GM13977 (cell line): ENCODE measurements at regions not wholly inside any gene's neighbourhood (a gene's known extent, or its start where the extent isn't known, plus 50 kb on each side); places are given as distances from the start of the nearest gene placed in this dataset.

Source experiments
- DNase-seq: peaks from one replicate; pipeline ENCODE4 v3.0.0; 2012; ENCODE audit warnings: low spot score
- in situ Hi-C: fragments of 300-500 bp; cut with MboI; formaldehyde crosslinking; loops from one replicate; pipeline ENCODE4 v1.12.0; 2022; ENCODE audit warnings: low sequenced_read_pairs, low pct_unique_long_range_greater_than_20kb, mixed read lengths, inconsistent platforms; ENCODE audit not compliant: unreplicated experiment
- TF ChIP-seq, protein P1 (sequence below): IDR thresholded peaks from 2 replicates; pipeline ENCODE4 v1.5.1; 2012; ENCODE audit warnings: mild to moderate bottlenecking, control low read depth; ENCODE audit not compliant: insufficient read depth; ENCODE audit errors: extremely low read depth, missing control alignments

DNA sequence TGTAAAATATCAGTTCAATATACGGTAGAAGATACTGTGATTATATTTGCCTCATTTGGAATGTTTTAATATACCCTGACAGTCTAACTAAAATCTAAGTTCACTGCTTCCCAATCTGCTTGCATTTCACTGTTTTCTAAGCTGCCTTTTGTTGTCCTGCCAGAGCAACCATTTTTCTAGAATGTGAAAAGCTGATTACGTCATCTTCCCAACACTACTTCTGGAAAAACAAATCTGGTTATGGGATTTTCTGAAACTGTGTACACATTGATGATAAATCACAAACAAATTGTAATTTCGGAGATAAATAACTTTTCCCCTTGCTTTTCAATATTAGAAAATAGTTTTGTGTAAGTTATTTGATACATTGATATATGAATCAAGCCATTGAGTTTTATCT, 1529.0 kb downstream of the CDH11 start:
- in situ Hi-C loops, result no loop called here

DNA sequence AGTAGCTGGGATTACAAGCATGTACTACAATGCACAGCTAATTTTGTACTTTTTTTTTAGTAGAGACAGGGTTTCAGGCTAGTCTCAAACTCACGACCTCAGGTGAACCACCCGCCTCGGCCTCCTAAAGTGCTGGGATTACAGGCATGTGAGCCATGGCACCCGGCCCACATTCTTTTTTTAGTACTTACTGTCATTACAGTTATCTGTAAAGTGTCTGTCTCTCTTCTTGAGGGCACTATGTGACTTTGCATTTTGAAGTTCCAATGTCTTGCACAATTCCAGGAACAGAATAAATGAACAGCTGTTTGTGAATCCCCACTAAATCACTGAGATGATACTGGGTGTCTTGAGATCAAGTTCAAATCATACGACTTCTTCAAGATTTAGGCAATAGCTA, 1540.3 kb downstream of the CDH11 start:
- in situ Hi-C loops, result no loop called here
- no peak for DNase-seq
- TF ChIP-seq, protein P1, sequence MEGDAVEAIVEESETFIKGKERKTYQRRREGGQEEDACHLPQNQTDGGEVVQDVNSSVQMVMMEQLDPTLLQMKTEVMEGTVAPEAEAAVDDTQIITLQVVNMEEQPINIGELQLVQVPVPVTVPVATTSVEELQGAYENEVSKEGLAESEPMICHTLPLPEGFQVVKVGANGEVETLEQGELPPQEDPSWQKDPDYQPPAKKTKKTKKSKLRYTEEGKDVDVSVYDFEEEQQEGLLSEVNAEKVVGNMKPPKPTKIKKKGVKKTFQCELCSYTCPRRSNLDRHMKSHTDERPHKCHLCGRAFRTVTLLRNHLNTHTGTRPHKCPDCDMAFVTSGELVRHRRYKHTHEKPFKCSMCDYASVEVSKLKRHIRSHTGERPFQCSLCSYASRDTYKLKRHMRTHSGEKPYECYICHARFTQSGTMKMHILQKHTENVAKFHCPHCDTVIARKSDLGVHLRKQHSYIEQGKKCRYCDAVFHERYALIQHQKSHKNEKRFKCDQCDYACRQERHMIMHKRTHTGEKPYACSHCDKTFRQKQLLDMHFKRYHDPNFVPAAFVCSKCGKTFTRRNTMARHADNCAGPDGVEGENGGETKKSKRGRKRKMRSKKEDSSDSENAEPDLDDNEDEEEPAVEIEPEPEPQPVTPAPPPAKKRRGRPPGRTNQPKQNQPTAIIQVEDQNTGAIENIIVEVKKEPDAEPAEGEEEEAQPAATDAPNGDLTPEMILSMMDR, result no peak

More for the DNA sequence above, 1529.0 kb downstream of the CDH11 start:
- no peak for DNase-seq
- TF ChIP-seq, protein P1, result no peak

DNA sequence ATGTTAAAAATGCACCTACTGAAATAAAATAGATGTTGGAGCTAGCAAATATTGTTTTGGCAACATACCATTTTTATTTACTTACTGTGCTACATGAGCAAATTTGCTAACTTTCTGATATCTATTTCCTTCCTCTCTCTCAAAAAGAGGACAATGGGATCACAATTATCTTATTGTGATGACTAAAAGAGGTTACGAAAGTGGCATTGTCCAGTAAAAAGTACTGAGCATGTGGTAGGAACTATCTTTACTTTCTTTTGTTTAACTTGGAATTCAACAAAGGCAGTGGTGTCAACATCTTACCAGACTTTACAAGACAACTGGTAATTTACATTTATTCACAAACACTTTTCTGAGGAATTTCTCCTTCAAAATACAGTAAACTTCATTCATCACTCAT, 1542.6 kb upstream of the CDH8 start:
- TF ChIP-seq, protein P1, result no peak
- no peak for DNase-seq
- in situ Hi-C loops, result no loop called here

DNA sequence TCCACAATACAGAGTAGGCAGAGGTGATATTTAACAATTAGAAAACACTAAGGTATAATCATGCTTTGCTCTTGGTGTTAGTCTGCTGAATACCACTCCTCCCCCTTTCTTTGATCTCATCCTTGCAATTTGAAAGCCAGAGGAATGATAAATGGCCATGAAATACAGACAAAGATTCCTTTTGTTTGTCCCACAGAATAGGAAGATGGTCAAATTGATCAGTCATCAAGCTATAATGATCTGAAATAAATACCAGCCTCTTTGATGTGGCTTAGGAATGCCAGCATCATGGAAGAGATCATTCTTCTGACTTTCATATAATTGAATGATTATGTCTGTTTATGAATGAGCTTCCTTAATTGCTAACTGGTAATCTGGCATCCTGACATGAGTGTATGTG, 1541.7 kb upstream of the CDH8 start:
- in situ Hi-C loops, result no loop called here
- DNase-seq, result no peak
- TF ChIP-seq, protein P1, result no peak

DNA sequence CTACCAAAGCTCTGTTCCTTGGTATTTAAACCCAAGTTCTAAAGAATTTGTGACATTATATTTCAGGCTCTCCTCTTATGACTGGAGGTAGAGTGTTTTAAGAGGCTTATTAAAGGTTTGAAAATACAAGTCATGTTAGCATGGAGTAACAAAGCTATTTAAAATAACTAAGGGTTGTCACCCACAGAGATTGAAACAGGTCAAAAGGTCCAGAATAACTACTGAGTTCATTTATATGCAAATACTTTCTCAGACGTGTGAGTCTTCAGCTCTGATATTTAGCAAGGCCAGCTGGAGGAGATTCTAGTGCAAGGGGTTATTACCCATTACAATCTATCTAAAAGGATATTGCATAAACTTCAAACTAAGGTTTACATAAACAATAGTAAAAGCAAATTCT, 1538.8 kb upstream of the CDH8 start:
- in situ Hi-C loops, result no loop called here
- TF ChIP-seq, protein P1, result no peak
- DNase-seq, result no peak

DNA sequence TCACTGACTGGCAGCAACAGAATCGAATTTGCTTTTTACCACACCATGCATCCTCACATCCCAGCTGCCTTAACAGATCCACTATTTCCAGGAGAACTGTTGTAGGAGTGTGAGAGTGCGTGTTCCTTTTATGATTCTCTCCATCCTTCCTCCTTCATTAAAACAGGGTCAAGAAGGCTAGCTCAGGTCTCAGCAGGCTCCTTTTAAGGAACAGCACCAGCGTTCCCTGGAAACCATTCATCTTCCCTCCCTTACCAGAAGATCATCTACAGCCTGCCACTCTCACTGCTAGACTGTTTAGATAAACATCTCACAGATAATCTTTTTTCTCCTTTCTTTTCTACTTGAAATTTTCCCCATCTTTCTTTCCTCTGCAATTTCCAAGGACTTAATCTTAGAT, 1531.9 kb upstream of the CDH8 start:
- TF ChIP-seq, protein P1, result no peak
- no peak for DNase-seq

DNA sequence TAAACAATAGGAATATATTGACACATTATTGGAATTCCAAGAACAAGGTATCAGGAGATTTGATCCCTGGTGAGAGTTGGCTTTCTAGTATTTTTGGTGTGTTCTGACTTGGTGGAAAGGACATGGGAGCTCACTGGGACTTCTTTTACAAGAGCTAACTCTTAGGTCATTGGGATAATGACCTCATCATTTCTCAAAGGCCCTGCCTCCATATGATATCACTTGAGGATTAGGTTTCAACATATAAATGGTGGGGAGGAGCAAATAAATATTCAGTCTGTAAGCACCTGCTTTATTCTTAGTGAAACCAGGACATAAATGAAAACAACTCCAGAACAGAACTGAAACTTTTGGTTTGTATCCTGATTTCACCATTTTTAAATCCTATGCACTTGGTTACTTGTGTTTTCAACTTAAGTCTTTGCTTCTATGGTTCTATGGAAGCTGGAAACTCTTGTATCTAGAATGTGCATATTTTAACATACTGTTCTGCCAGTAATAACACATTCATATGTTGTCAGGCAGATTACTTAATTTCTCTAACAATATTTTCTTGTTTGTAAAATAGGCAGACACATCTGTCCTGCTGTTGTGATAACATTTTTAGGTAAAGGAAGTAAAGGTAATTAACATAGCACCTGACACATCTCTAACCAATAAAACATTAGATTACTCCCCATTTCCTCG, 1527.7 kb upstream of the CDH8 start:
- DNase-seq, result no peak
- TF ChIP-seq, protein P1, result no peak
- in situ Hi-C loops, result no loop called here

More for the DNA sequence above, 1531.9 kb upstream of the CDH8 start:
- in situ Hi-C loops, result no loop called here
